Mucosa of descending colon (tissue), 3 donors: ENCODE measurements at regions not wholly inside any gene's neighbourhood (a gene's known extent, or its start where the extent isn't known, plus 50 kb on each side); places are given as distances from the start of the nearest gene placed in this dataset.

ENCODE experiments used
- ATAC-seq: fragments of 200-7000 bp; cut with Tn5 transposase; one replicate; pipeline ENCODE4 v1.9.1; 2020; ENCODE audit warnings: mild to moderate bottlenecking, moderate library complexity
- DNase-seq, 3 donors: peaks; one replicate each; pipeline ENCODE4 v3.0.0-alpha.2; 2020
- H3K36me3 ChIP-seq: fragments of 200-600 bp; one replicate; pipeline ENCODE4 v1.8.0; 2021; ENCODE audit warnings: low read depth, mild to moderate bottlenecking
- H3K4me1 ChIP-seq: fragments of 200-600 bp; one replicate; pipeline ENCODE4 v1.8.0; 2021; ENCODE audit warnings: low read depth, mild to moderate bottlenecking
- H3K4me3 ChIP-seq: fragments of 200-600 bp; one replicate; pipeline ENCODE4 v1.8.0; 2021; ENCODE audit warnings: mild to moderate bottlenecking
- H3K9me3 ChIP-seq: fragments of 200-600 bp; one replicate; pipeline ENCODE4 v1.8.0; 2021; ENCODE audit warnings: mild to moderate bottlenecking
- intact Hi-C, 2 donors: fragments of 100-400 bp; cut with DNase I in 1 of 2; cut with micrococcal nuclease in 1 of 2; formaldehyde crosslinking; loops; one replicate each; pipeline versions ENCODE4 v1.11.0 to v1.11.1; 2022; cut with DNase I, micrococcal nuclease
- TF ChIP-seq, protein P1 (sequence below): fragments of 200-600 bp; IDR thresholded peaks from one replicate; pipeline ENCODE4 v1.8.0; 2022; ENCODE audit warnings: antibody characterized with exemption, mild to moderate bottlenecking
- donor health status: DM: no; HTN: no; CAD: no; lungs with moderate emphysema.
- donor health status: DM: no; HTN: no; CAD: no.
- donor health status: DM: no; HTN: yes; CAD: no.

DNA sequence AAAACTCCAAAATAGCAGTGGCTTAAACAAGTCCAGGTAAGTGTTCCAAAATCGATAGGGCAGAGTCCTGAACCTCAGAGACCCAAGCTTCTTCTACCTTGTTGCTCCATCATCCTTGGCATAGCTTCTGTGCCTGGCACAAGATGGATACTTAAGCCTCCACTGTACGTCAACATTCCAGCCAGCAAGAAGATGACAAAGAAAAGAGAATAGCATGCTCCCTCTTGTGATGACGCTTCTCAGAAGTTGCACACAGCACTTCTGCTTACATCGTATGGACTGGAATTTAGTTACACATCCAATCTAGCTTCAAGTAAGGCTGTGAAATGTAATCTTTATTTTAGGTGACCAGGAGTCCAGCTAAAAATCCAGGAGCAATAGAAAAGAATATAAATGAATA lies 227.4 kb downstream of the ESM1 start:
- no peaks in the 10 kb centered on the region for H3K9me3 ChIP-seq
- TF ChIP-seq, protein P1, sequence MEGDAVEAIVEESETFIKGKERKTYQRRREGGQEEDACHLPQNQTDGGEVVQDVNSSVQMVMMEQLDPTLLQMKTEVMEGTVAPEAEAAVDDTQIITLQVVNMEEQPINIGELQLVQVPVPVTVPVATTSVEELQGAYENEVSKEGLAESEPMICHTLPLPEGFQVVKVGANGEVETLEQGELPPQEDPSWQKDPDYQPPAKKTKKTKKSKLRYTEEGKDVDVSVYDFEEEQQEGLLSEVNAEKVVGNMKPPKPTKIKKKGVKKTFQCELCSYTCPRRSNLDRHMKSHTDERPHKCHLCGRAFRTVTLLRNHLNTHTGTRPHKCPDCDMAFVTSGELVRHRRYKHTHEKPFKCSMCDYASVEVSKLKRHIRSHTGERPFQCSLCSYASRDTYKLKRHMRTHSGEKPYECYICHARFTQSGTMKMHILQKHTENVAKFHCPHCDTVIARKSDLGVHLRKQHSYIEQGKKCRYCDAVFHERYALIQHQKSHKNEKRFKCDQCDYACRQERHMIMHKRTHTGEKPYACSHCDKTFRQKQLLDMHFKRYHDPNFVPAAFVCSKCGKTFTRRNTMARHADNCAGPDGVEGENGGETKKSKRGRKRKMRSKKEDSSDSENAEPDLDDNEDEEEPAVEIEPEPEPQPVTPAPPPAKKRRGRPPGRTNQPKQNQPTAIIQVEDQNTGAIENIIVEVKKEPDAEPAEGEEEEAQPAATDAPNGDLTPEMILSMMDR: no peak
- H3K4me1 ChIP-seq: no peaks in the 10 kb centered on the region
- no peaks in the 10 kb centered on the region for H3K36me3 ChIP-seq
- intact Hi-C loops: no loop called here
- H3K4me3 ChIP-seq: no peak overlapping the region
- DNase-seq (no peak), ATAC-seq (no peak)

DNA sequence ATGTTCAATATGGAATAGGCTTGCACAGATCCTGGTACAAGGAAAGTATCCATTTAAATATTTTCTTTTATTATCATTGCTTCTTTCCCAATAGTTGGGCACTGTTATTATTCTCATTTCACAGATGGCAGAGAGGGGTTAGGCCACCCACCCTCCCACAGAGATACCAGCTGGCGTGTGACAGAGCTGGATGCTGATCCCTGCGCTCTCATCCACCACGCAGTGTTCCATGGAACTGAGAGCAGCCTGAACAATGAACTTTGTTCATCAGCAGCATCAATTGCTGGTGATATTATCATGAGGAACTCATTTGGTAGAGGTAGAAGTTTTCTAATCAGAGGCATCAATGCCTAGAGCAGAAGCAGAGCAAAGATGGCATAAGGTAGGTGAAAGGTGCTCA lies 227.9 kb downstream of the ESM1 start:
- H3K36me3 ChIP-seq: no peaks in the 10 kb centered on the region
- H3K9me3 ChIP-seq: no peaks in the 10 kb centered on the region
- intact Hi-C loops: no loop called here
- TF ChIP-seq, protein P1: no peak
- H3K4me1 ChIP-seq: no peaks in the 10 kb centered on the region
- no peak for ATAC-seq
- H3K4me3 ChIP-seq: no peak overlapping the region
- DNase-seq: no peak

DNA sequence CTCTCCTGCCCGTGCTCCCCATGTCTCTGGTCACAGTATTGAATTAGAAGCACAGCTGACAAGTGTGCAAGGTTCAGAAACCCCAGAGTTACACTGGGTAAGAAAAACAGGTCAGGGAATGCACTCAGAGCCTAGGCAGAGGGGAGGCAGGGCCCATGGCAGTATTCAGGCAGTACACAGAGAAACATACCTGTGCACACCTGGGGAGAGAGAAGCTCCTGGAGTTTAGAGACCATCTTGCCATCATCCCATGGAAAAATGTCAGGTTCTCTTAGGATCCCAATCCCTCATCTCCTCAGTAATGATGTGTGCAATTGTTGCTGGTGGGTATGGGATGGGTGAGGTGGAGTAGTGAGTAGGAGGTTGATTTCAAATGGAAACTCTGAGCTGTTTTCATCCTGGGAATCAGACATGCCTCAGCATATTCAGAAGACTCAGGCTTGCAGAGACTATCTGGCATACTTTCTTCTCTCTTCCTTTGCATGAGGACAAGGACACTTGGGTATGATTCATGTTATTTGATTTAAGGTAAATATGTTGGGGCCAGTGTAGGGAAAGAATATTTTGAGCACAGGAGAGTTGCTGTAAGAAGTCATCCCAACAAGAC lies 228.5 kb downstream of the ESM1 start:
- H3K4me1 ChIP-seq: no peaks in the 10 kb centered on the region
- H3K4me3 ChIP-seq: no peak overlapping the region
- H3K9me3 ChIP-seq: no peaks in the 10 kb centered on the region
- ATAC-seq (no peak), DNase-seq (no peak)
- intact Hi-C loops: no loop called here
- no peaks in the 10 kb centered on the region for H3K36me3 ChIP-seq
- TF ChIP-seq, protein P1: no peak

DNA sequence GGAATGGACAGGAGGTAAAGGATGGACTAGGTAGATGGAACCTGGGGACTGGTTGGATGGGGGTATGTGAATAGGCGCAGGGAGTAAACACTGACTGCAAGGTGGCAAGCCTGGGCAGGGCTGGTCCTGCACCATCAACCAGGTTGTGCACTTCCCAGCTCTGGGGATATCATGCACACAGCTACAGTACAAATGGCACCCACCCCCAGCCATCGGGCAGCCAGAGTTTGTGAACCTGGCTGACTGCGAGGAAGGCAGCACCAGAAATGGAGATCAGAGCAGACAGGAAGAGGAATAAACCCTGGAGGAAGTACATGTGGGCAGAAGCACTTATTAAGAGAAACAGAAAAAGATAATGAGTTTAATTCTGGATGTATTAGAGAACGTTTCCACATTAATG lies 229.1 kb downstream of the ESM1 start:
- no peaks in the 10 kb centered on the region for H3K36me3 ChIP-seq
- ATAC-seq: peak; percentile 13
- DNase-seq: no peak
- no peaks in the 10 kb centered on the region for H3K9me3 ChIP-seq
- TF ChIP-seq, protein P1: no peak
- H3K4me1 ChIP-seq: no peaks in the 10 kb centered on the region
- intact Hi-C loops: no loop called here
- H3K4me3 ChIP-seq: no peak overlapping the region

DNA sequence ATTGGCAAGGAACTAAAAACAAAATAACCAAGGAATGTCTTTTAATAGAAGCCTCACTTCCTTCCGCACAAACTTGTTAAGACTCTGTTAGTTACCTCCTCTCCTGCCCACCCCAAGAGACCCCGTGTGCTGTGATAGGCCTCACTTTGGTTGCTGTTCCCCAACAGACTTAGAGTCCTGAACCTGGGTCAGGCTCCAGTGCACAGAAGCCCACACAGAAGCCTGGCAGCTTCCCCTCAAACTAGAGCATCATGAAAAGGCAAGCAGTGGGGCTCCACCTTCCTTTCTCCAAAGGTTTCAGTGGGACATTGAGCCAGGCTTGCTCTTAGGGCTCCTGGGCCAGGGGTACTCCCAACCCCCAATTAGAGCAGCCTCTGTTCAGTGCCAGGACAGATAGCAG lies 230.5 kb downstream of the ESM1 start:
- ATAC-seq: peak; percentile 63
- H3K4me3 ChIP-seq: no peak overlapping the region

More for the DNA sequence above, 230.5 kb downstream of the ESM1 start:
- DNase-seq: no peak
- Histone ChIP-seq H3K36me3 (no peaks in the 10 kb centered on the region), H3K9me3 (no peaks in the 10 kb centered on the region), H3K4me1 (no peaks in the 10 kb centered on the region)
- intact Hi-C loops: no loop called here
- TF ChIP-seq, protein P1: no peak
